GM23338 (cell line): ENCODE measurements at regions not wholly inside any gene's neighbourhood (a gene's known extent, or its start where the extent isn't known, plus 50 kb on each side); places are given as distances from the start of the nearest gene placed in this dataset.

Source experiments
- ATAC-seq: fragments of 200-7000 bp; cut with Tn5 transposase; 3 replicates; pipeline ENCODE4 v1.9.1; 2020
- DNase-seq: peaks from one replicate; pipeline ENCODE4 v3.0.0-alpha.2; 2015; ENCODE audit warnings: low spot score
- H2AFZ ChIP-seq: fragments of 200-600 bp; sonication (generic); 2 replicates; pipeline ENCODE4 v1.8.0; 2016; ENCODE audit warnings: antibody characterized with exemption, mild to moderate bottlenecking, moderate library complexity
- H3F3A ChIP-seq: fragments of 200-600 bp; sonication (generic); replicated peaks from 2 replicates; pipeline ENCODE4 v1.8.0; 2017; ENCODE audit warnings: antibody characterized with exemption, mixed run types, low read depth
- H3K27ac ChIP-seq: fragments of 200-600 bp; sonication (generic); 2 replicates; pipeline ENCODE4 v1.6.1; 2016; ENCODE audit warnings: low read depth
- H3K27me3 ChIP-seq: fragments of 200-600 bp; sonication (generic); 2 replicates; pipeline ENCODE4 v1.8.0; 2016; ENCODE audit warnings: mild to moderate bottlenecking, mixed run types, moderate library complexity; ENCODE audit not compliant: insufficient read depth
- H3K36me3 ChIP-seq: fragments of 200-600 bp; sonication (generic); 2 replicates; pipeline ENCODE4 v1.8.0; 2016; ENCODE audit warnings: mild to moderate bottlenecking; ENCODE audit not compliant: insufficient read depth
- H3K4me1 ChIP-seq: fragments of 200-600 bp; sonication (generic); 2 replicates; pipeline ENCODE4 v1.8.0; 2016; ENCODE audit warnings: mild to moderate bottlenecking, moderate library complexity; ENCODE audit not compliant: insufficient read depth
- H3K4me2 ChIP-seq: fragments of 200-600 bp; sonication (generic); 2 replicates; pipeline ENCODE4 v1.7.1; 2017; ENCODE audit warnings: mixed run types
- H3K4me3 ChIP-seq: fragments of 200-600 bp; sonication (generic); 2 replicates; pipeline ENCODE4 v1.6.1; 2016; ENCODE audit warnings: mixed run types
- H3K79me2 ChIP-seq: fragments of 200-600 bp; sonication (generic); replicated peaks from 2 replicates; pipeline ENCODE4 v1.8.0; 2017; ENCODE audit warnings: mild to moderate bottlenecking; ENCODE audit not compliant: insufficient read depth
- H3K9me2 ChIP-seq: fragments of 200-600 bp; sonication (generic); 2 replicates; pipeline ENCODE4 v1.8.0; 2017; ENCODE audit not compliant: insufficient read depth
- H4K20me1 ChIP-seq: fragments of 200-600 bp; sonication (generic); replicated peaks from 2 replicates; pipeline ENCODE4 v1.8.0; 2017; ENCODE audit warnings: mild to moderate bottlenecking; ENCODE audit not compliant: insufficient read depth
- H3K27ac Mint-ChIP-seq: 2 replicates; pipeline ENCODE4 v1.8.0; 2020; ENCODE audit warnings: inconsistent platforms, mild to moderate bottlenecking, moderate library complexity, mixed read lengths
- H3K27me3 Mint-ChIP-seq: 3 replicates; pipeline ENCODE4 v1.8.0; 2022; ENCODE audit warnings: low read depth, mild to moderate bottlenecking, moderate library complexity, mixed read lengths, inconsistent platforms; ENCODE audit not compliant: insufficient read depth, poor library complexity
- H3K36me3 Mint-ChIP-seq: 3 replicates; pipeline ENCODE4 v1.8.0; 2021; ENCODE audit warnings: low read depth, mild to moderate bottlenecking, inconsistent platforms, moderate library complexity, mixed read lengths
- H3K4me1 Mint-ChIP-seq: 3 replicates; pipeline ENCODE4 v1.8.0; 2020; ENCODE audit warnings: mild to moderate bottlenecking, inconsistent platforms, mixed read lengths
- H3K4me3 Mint-ChIP-seq: 3 replicates; pipeline ENCODE4 v1.8.0; 2021; ENCODE audit warnings: moderate library complexity, mild to moderate bottlenecking, inconsistent platforms, mixed read lengths
- H3K9me3 Mint-ChIP-seq: 3 replicates; pipeline ENCODE4 v1.8.0; 2020; ENCODE audit warnings: moderate library complexity, mild to moderate bottlenecking, inconsistent platforms, mixed read lengths
- CREB1 ChIP-seq: fragments of 250-450 bp; sonication (Bioruptor Pico); IDR thresholded peaks from 2 replicates; pipeline ENCODE4 v1.5.0; 2020; ENCODE audit warnings: low read depth, mild to moderate bottlenecking, moderate library complexity
- EZH2 ChIP-seq: fragments of 200-600 bp; sonication (generic); IDR thresholded peaks from one replicate; pipeline ENCODE4 v1.8.0; 2017; ENCODE audit warnings: antibody characterized with exemption, mild to moderate bottlenecking, low read depth; ENCODE audit not compliant: unreplicated experiment
- EZH2phosphoT487 ChIP-seq: fragments of 200-600 bp; sonication (generic); IDR thresholded peaks from one replicate; pipeline ENCODE4 v1.8.1; 2018; ENCODE audit warnings: antibody characterized with exemption; ENCODE audit not compliant: unreplicated experiment
- JUNB ChIP-seq: IDR thresholded peaks from one replicate; pipeline ENCODE4 v1.6.1; 2016; ENCODE audit warnings: antibody characterized with exemption; ENCODE audit not compliant: unreplicated experiment
- NANOG ChIP-seq: IDR thresholded peaks from 2 replicates; pipeline ENCODE4 v1.6.1; 2016; ENCODE audit warnings: antibody characterized with exemption, borderline replicate concordance
- POLR2AphosphoS5 ChIP-seq: IDR thresholded peaks from 2 replicates; pipeline ENCODE4 v1.6.1; 2016; ENCODE audit warnings: antibody characterized with exemption, low read depth
- STAT1 ChIP-seq: IDR thresholded peaks from one replicate; pipeline ENCODE4 v1.6.1; 2016; ENCODE audit warnings: antibody characterized with exemption; ENCODE audit not compliant: unreplicated experiment
- ZNF114 ChIP-seq: fragments of 250-450 bp; sonication (Bioruptor Pico); IDR thresholded peaks from 2 replicates; pipeline ENCODE4 v1.5.0; 2020; ENCODE audit warnings: mild to moderate bottlenecking, moderate library complexity
- TF ChIP-seq, protein P1 (sequence below): fragments of 250-450 bp; sonication (Bioruptor Pico); IDR thresholded peaks from 2 replicates; pipeline ENCODE4 v1.5.0; 2020; ENCODE audit warnings: mild to moderate bottlenecking, moderate library complexity
- TF ChIP-seq, protein P2 (sequence below): IDR thresholded peaks from 2 replicates; pipeline ENCODE4 v1.6.1; 2016; ENCODE audit warnings: antibody characterized with exemption

DNA sequence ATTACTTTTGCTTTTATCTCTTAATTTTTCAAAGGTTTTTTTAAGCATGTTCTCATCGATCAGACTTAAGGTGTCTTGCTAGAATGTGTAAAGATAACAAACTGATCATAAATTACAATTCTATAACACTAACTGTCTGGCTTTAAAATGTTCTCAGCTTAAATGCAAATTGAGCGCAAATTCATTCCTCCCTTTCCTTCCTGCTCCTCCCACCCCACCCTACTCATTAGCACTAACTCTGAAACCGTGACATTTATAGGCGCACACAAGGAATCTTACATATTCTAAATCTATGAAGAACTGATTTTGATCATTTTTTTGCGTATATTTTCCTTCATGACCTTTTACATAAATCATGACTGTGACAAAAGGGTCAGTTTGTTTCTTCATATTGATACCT lies 590.0 kb upstream of the DIAPH2 start (continued):
- TF ChIP-seq, protein P1, sequence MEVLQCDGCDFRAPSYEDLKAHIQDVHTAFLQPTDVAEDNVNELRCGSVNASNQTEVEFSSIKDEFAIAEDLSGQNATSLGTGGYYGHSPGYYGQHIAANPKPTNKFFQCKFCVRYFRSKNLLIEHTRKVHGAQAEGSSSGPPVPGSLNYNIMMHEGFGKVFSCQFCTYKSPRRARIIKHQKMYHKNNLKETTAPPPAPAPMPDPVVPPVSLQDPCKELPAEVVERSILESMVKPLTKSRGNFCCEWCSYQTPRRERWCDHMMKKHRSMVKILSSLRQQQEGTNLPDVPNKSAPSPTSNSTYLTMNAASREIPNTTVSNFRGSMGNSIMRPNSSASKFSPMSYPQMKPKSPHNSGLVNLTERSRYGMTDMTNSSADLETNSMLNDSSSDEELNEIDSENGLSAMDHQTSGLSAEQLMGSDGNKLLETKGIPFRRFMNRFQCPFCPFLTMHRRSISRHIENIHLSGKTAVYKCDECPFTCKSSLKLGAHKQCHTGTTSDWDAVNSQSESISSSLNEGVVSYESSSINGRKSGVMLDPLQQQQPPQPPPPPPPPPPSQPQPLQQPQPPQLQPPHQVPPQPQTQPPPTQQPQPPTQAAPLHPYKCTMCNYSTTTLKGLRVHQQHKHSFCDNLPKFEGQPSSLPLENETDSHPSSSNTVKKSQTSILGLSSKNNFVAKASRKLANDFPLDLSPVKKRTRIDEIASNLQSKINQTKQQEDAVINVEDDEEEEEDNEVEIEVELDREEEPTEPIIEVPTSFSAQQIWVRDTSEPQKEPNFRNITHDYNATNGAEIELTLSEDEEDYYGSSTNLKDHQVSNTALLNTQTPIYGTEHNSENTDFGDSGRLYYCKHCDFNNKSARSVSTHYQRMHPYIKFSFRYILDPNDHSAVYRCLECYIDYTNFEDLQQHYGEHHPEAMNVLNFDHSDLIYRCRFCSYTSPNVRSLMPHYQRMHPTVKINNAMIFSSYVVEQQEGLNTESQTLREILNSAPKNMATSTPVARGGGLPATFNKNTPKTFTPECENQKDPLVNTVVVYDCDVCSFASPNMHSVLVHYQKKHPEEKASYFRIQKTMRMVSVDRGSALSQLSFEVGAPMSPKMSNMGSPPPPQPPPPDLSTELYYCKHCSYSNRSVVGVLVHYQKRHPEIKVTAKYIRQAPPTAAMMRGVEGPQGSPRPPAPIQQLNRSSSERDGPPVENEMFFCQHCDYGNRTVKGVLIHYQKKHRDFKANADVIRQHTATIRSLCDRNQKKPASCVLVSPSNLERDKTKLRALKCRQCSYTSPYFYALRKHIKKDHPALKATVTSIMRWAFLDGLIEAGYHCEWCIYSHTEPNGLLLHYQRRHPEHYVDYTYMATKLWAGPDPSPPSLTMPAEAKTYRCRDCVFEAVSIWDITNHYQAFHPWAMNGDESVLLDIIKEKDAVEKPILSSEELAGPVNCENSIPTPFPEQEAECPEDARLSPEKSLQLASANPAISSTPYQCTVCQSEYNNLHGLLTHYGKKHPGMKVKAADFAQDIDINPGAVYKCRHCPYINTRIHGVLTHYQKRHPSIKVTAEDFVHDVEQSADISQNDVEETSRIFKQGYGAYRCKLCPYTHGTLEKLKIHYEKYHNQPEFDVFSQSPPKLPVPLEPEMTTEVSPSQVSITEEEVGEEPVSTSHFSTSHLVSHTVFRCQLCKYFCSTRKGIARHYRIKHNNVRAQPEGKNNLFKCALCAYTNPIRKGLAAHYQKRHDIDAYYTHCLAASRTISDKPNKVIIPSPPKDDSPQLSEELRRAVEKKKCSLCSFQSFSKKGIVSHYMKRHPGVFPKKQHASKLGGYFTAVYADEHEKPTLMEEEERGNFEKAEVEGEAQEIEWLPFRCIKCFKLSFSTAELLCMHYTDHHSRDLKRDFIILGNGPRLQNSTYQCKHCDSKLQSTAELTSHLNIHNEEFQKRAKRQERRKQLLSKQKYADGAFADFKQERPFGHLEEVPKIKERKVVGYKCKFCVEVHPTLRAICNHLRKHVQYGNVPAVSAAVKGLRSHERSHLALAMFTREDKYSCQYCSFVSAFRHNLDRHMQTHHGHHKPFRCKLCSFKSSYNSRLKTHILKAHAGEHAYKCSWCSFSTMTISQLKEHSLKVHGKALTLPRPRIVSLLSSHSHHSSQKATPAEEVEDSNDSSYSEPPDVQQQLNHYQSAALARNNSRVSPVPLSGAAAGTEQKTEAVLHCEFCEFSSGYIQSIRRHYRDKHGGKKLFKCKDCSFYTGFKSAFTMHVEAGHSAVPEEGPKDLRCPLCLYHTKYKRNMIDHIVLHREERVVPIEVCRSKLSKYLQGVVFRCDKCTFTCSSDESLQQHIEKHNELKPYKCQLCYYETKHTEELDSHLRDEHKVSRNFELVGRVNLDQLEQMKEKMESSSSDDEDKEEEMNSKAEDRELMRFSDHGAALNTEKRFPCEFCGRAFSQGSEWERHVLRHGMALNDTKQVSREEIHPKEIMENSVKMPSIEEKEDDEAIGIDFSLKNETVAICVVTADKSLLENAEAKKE, result no peak

DNA sequence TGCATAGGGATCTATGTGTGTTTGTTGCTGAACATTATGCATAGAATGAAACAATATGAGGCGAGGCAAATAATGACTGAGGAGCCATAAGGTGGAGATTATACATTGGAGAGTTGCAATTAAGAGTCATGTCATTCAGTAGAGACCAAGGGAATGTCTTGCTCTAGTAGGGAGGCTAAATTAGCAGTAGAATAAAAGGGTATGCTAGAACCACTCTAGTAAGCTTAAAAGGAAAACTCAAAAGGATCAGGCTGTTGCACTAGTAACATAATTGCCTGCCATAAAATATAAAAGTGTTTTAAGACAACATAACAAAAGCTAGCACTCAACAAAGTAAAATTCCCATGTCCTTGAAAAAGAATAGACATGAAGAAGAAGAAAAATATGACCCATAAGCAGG lies 586.2 kb upstream of the DIAPH2 start:
- H3K27me3 ChIP-seq, result no peaks in the 10 kb centered on the region
- no peak overlapping the region for H3K4me2 ChIP-seq
- no peak overlapping the region for H3K4me3 ChIP-seq
- no peaks in the 10 kb centered on the region for H3K79me2 ChIP-seq
- no peak overlapping the region for H3K27ac Mint-ChIP-seq
- no peaks in the 10 kb centered on the region for H3K27me3 Mint-ChIP-seq
- no peaks in the 10 kb centered on the region for H3K9me3 Mint-ChIP-seq
- peaks cover 17% of the 10 kb centered on the region; the same call in 2 of the 3 replicates for H3K4me1 Mint-ChIP-seq
- H3K36me3 ChIP-seq, result no peaks in the 10 kb centered on the region
- H3F3A ChIP-seq, result no peaks in the 10 kb centered on the region
- peaks cover 18% of the 10 kb centered on the region for H3K4me1 ChIP-seq
- no peak overlapping the region for H3K27ac ChIP-seq
- H2AFZ ChIP-seq, result no peak overlapping the region
- H3K36me3 Mint-ChIP-seq, result no peaks in the 10 kb centered on the region
- DNase-seq (no peak), ATAC-seq (no peak)
- no peaks in the 10 kb centered on the region for H3K9me2 ChIP-seq
- H3K4me3 Mint-ChIP-seq, result no peak overlapping the region
- no peaks in the 10 kb centered on the region for H4K20me1 ChIP-seq
- TF ChIP-seq STAT1, result no peak
- TF ChIP-seq POLR2AphosphoS5, result no peak
- TF ChIP-seq ZNF114, result no peak
- no peak for TF ChIP-seq EZH2
- TF ChIP-seq NANOG, result no peak
- no peak for TF ChIP-seq JUNB
- no peak for TF ChIP-seq CREB1 (CRISPR knock-in tag)
- TF ChIP-seq, protein P1, result no peak
- TF ChIP-seq EZH2phosphoT487, result no peak
- TF ChIP-seq, protein P2, sequence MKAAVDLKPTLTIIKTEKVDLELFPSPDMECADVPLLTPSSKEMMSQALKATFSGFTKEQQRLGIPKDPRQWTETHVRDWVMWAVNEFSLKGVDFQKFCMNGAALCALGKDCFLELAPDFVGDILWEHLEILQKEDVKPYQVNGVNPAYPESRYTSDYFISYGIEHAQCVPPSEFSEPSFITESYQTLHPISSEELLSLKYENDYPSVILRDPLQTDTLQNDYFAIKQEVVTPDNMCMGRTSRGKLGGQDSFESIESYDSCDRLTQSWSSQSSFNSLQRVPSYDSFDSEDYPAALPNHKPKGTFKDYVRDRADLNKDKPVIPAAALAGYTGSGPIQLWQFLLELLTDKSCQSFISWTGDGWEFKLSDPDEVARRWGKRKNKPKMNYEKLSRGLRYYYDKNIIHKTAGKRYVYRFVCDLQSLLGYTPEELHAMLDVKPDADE, result no peak
